HG03045 (cell line): ENCODE measurements at regions not wholly inside any gene's neighbourhood (a gene's known extent, or its start where the extent isn't known, plus 50 kb on each side); places are given as distances from the start of the nearest gene placed in this dataset.

ENCODE experiments used
- ATAC-seq: cut with Tn5 transposase; IDR thresholded peaks from one replicate; pipeline ENCODE4 v1.9.1; 2021; ENCODE audit warnings: mild to moderate bottlenecking, moderate library complexity; ENCODE audit not compliant: unreplicated experiment

DNA sequence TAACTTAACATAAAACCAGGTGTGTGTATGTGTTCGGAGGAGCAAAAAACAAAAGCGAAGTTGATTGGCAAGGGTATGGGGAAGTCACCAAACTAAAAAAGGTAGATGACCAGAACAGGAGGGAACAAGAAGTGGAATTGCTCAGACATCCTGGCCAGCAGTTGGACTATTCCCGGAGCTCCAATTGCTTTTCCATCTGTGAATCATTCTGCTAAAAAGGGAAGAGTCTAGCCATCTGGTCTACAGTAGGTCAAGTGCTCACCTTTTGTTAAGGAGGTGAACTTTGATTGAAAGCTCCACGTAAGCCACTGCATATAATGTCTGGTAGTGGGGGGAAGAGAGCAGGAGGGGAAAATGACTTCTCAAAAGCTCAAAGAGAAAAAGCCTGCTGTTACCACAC, 50.0 kb upstream of the BET1 start:
- no peak for ATAC-seq

DNA sequence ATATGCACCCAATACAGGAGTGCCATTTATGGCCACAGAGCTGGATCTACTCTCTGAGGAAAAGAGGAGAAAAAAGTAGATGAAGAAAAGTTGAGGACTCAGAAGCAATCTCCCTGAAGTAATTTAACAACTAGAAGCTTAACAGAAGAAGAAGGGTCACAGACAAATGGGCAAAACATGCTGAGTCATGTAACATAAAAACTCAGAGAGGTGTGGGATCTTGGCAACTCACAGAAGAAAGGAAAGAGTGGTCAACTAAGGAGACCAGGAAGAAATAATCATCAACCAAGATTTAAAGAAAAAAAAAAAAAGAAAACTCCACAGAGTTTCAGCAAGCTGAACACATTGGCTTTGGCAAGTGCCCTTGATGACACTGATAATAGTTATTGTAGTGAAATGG, 51.8 kb upstream of the BET1 start:
- ATAC-seq, result no peak

DNA sequence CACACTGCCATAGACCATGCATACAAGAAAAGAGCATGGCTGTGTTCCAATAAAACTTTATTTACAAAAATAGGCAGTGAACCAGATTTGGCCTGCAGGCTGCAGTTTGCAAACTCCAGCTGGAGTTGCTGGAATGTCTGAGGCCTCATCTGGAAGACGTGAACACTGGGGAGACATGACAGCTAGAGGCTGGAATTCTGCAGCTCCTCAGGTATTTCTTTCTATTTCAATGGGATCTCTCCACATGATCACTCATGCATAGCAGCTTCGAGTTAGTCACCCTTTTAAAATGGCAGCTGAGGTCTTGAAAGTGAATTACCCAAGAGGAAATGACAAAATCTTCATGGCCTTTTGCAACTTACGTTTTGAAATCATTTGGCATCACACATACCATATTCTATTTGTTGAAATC, 52.6 kb upstream of the BET1 start:
- no peak for ATAC-seq

DNA sequence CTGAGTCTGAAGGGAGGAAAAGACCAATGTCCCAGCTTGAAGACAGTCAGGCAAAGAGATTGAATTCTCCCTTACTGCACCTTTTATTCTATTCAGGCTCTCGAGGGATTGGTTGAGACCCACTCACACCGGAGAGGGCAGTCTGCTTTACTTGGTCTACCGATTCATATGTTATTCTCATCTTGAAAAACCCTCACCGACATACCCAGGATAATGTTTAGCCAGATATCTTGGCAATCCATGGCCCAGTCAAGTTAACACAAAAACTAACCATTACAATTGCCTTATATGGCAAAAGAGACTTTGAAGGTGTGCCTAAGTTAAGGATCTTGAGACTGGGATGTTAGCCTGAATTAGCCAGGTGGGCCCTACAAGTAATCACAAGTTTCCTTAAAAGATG, 53.8 kb upstream of the BET1 start:
- ATAC-seq, result no peak

DNA sequence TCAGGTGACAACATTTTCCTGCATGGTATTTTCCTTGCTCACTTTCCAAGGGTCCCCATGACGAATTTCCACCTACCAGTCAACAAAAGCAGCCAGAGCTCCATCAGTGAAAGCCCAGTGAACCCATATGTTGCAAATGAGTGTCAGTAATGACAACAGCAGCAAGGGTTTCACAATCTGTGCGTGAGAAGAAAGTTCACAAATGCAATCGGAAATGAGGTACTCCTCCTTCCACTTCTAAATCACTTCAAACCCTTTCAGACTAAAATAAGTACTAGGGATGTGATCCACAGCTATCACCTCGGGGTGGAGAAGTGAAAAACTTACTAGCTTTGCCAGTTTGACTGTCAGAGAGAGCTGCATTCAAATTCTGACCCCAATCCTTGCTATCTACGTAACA, 55.6 kb upstream of the BET1 start:
- no peak for ATAC-seq

DNA sequence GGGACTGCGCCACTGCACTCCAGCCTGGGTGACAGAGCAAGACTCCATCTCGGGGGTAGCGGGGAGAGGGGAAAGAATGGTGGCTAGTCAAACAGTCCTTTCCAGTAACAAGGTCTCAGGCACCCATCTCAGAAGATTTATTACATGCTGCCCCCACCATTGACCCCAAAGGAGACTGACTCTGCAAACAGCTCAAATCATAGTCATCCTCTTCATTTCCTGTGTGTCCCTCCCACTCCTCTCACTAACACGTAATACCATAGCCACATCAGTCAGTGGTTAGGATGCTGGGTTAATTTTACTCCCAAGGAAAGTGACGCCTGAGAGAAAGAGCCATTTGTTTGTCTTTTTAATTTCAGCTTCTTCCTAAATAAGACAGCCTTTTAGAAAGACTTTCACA, 56.6 kb upstream of the BET1 start:
- ATAC-seq, result no peak

DNA sequence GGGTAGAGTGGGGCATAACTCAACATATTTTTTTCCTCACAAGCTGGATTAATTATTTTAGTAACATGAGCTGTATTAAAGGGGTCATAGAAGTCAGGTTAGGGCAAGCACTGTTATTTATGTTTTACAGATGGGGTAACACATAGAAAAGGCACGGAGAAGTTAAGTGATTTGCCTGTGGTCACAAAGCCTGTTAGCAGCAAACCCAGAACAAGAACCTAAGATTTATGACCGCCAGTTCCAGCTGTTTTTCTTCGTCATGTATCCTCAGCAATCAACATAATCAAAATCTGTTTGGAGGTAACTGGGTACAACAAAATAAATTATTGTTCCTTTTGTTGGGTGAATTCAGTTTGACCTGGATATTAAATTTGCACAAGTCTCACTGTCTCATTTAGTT, 57.2 kb upstream of the BET1 start:
- no peak for ATAC-seq

DNA sequence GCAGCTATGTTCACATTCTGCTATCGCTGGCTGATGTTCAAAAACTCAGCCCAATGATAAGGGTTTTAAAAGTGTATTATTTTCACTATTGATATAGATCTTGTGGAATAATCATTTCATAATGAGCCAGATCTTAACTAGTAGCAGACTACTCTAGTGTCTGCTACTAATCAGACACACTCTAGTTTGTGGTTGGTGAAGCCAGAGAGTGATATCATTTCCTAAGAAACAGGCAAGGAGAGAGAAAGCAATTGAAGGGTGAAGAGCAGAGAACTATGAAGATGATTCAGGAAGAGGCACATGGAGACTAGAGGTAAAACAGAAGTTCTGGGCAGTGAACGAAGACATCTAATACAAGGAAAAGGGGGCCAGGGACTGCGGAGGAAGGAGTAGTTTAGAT, 58.2 kb upstream of the BET1 start:
- no peak for ATAC-seq

DNA sequence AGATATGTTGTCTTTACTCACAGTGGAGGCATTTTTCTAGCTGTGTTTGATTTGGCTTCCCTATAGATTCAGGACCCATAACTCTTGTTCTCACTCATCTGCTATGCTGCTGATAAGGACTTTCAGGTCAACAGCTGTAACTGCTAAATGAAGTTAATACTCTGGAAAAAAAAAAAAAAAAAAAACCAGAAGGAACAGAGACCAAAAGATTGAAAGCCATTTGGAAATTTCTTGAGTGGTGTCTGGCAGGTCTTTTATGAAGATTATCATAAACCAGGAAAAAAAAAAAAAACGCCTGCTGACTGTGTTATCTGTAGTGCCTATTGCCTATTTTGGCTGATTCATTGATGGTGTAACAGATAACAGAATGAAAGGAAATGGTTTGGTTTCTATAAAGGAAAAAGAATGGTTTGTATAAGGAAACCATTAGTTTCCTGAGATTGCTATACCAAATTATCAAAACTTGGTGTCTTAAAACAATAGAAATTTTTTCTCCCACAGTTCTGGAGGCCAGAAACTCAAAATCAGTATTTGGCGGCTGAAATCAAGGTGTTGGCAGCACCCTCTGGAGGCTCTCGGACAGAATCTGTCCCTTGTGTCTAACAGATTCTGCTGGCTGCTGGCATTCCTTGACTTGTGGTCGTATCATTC, 60.5 kb upstream of the BET1 start:
- no peak for ATAC-seq

DNA sequence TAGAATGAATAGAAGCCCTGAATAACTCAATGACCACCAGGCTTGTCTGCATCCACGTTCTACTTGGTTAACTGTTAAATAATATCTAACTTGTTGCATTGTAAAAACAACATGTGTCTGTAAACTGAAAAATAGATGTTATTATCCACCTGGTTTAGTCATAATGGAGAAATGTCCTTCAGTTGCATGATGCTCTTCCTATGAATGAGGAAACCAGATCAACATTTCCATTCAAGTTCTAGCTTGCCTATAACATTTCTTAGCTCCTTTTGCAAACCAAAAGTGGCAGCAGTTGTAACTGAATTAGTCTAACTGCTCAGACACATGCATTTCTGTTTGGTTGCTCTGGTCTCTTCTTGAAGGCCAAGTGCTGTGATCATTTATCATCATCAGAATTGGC, 62.9 kb upstream of the BET1 start:
- no peak for ATAC-seq

DNA sequence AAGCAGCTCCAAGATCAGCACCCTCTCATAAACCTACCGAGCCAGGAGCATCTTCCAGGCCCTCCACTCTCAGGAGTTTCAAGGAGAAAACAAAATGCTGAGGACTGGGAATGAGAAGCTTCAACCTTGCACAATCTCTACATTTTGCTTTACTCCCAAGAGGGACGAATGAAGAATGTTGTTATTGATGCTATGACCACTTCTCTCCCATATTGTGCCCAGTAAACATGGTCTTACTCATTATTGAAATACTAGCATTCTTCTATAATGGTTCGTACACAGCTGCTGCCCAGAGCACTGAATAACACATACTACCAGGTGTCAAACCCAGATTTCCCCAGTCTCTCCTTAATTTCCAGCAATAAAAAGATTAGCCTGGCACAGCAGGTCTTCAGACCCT, 63.4 kb upstream of the BET1 start:
- ATAC-seq, result no peak

DNA sequence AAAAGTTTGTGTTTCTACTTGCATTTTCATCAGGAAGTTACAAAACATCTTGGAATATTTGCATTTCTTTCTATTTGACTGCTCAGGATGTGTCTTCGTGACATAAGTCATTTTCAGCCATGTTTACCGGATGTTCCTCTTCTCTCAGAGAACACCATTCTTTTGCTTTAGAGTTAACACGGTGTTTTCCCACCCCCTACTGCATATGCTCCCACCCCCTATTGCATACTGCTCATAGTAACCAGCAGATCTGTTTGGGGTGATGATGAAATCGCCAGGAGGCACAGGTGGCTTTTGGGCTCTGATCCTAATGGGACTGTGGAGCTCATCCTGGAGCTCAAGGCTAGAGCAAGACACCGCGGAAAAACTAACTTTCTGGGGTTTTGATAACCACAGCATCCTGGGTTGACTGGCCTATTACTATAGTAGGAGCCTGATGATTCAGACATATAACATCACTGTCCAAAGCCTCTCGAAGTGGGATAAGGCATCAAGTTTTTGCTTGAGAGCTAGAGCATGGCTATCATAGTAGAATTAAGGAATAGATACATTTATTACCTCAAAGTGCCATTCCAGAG, 65.1 kb upstream of the BET1 start:
- ATAC-seq, result peak; percentile 68

DNA sequence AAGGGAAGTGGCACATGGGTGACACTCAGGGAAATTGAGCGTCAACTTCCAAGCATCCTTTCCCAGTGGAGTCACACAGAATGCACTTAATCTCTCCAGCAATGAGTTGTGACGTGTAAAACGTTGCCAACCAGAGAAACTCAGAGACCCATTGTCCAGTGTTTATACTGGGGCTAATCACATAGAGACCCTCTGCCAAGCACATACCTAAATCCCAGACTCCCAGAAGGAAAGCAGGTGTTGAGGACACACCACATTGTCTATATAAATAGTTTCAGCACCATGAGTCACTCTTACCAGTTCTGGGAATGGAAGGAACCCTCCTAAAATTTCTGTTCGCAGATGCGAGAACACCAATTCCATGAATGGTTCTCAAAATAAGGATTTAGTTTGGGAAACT, 76.4 kb upstream of the BET1 start:
- no peak for ATAC-seq

DNA sequence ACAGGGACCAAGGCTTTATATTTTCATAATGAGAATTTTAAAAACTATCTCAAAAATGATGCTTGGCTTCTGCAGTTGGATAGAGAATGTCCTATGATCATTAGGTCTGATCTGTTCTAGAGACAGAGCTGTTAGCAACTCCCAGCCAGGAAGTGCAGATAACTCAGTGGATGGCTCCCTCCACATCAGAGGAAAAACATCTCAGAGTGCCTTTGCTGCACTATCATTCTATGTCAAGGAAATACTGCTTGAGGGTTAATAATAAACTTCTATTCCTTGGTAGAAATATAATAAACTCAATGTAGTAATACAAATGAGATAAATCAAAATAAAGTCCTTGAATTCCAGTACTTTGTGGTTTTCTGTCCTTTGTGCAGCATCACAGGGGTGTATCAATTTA, 78.0 kb upstream of the BET1 start:
- no peak for ATAC-seq

DNA sequence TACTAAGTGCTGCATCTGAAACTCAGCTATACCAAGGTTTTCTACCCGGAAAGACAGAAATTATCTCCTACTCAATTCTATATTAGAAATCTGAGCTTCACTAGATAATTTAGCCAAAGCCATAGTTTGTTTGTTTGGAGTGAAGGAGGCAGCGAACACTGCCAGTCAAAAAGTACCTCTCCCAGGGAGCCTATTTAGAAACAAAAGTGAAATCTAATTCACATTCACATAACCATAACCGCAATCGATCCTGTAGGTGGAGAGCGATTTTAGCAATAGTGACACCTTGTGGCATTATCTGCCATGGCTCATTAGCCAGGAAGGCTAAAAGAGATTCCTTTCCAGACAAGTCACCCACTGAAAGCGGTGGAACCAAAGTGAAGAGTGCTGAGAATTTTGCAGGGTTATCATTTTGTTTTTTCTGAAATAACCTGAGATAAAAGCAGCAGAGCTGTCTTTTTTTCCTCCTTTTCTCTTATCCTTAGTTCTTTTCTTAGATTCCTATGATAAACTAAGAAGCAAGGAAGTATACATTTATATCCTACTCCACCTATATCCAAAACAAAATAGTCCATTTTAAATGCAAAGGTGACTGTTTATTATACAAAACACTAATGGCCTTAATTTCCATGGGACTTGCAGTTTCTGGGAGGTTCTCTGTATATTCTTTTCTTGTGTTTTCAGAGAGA, 83.7 kb upstream of the BET1 start:
- peak; percentile 98 for ATAC-seq

DNA sequence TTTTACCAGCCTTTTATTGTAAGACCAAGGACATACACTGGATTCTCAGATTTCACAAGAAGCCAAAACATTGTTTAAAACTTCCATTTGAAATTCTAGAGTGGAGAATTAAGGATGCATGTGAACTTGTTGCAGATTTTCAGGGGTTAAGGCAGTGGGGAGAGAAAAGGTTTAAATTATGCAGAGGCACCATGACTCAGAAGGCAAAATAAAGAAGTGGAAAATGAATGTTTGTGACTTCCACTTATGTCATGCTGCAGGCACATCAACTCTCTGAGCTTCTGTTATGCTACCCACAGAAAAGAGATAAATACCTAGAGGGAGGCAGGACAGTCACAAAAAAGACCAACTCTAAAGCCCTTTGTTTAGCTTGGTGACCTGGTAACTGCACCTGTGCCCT, 84.4 kb upstream of the BET1 start:
- no peak for ATAC-seq

DNA sequence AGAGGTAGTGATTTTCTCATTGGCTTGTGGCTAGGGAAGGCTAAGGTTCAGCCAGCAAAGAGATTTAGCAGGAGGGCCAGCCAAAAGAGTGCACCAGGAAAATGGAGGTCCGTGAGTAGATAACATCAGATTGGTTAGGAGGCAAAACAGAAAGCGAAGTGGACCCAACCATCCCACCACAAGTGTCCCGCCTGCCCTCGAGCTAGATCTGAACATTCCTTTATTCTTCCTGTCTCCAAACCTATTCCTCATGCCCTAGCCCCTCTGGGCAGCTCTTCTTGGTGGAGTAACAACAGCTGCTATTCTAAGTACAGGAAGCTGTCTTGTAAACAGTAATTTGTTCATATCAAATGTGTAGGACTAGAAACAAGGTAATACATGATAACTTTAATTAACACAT, 85.7 kb upstream of the BET1 start:
- ATAC-seq, result no peak

DNA sequence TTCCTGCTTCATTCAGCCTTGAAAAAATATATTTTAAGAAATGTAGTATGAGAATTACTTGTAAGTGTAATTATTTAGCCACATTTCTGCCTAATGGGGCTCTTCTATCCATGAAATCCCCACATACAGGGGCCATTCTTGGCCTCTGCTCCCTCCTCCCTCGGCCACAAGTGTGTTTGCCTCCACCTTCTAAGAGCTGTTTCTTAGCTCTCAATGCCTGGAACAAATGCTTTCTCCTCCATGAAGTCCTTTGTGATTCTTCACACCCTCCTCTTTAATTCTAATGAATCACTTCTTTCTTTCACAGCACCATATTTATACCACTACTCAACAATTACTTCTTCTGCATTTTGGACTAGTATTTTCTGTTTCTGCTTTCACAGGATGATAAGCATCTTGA, 88.8 kb upstream of the BET1 start:
- no peak for ATAC-seq

DNA sequence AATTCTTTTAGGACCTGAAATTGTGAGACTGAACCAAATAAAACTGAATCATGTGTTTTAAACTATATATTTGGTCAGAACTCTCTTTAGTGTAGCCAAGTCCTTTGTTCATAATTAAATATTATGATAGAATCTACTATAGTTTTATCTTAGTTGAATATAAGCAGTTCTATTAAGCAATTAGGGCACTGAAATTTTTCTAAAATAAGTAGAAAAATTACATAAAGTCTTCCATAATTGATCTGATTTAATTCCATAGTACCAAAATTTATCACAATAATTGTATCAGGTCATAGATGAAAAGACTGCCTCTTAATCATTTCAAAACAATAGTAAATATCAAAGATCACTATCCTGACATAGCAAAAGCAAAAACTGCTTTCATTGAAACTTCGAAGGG, 90.1 kb upstream of the BET1 start:
- ATAC-seq, result no peak

DNA sequence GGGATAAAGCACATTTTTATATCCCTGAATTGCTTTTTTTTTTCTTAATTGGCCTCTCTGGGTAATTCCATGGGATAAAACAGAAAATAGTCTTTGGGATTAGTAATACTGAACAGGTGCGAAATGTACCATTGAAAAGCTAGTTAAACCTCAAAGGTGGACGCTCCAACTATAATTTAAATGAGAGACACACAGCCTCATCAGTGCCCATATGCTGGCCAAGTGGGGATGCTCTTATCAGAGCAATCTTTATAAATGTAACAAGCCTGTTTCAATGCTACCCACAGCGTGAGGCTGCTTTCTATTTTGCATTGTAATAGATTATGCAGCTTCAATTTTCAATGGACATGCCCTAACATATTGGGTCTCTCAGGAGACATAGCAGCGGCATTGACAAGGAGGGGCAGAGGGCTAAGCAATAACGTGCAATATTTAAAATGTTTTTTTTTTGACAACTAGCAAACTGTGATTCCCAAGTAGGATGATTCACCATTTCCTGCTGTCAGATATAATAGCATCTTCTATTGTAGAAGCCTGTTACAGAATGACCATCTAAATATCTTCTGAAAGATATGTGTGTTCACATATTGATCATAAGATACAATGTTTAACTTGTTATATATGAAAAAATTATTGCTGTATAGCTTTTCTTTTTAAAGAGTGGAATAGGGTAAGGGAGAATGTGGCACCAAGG, 91.3 kb upstream of the BET1 start:
- ATAC-seq, result no peak

DNA sequence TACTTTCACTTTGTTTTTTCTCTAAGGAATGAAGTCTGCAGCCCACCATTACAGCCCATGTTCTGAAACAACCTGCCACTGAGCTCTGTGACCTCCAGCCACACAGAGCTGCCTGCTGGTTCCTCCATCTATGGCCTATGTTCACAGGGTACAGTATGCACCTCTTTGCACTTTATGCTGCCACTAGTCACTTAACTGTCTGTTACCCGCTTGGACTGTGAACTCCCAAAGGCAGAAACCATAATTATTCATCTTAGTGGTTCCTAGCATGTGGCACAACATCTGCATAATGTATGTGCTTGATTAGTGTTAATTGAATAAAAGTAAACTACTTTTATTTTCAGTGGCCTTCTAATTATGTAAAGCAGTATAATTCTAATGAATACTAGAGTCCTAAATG, 95.5 kb upstream of the BET1 start:
- no peak for ATAC-seq

DNA sequence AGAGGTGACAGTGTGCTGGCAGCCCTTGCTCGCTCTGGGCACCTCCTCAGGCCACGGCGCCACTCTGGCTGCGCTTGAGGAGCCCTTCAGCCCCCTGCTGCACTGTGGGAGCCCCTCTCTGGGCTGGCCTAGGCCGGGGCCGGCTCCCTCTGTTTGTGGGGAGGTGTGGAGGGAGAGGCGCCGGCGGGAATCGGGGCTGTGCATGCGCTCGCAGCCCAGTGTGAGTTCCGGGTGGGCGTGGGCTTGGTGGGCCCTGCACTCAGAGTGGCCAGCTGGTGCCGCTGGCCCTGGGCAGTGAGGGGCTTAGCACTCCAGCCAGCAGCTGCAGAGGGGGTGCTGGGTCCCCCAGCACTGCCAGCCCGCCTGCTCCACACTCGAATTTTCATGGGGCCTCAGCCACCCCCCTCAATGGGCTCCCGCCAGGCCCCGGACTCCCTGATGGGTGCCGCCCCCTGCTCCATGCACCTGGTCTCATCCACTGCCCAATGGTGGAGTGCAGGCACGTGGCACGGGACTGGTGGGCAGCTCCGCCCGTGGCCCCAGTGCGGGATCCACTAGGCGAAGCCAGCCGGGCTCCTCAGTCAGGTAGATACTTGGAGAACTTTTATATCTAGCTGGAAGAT, 96.7 kb upstream of the BET1 start:
- no peak for ATAC-seq
